Ovary (tissue), 7 donors: ENCODE measurements at regions not wholly inside any gene's neighbourhood (a gene's known extent, or its start where the extent isn't known, plus 50 kb on each side); places are given as distances from the start of the nearest gene placed in this dataset.

ENCODE experiments used
- DNase-seq, 5 donors: peaks; one replicate each; pipeline ENCODE4 v3.0.0-alpha.2; 2019 to 2020
- H3K27ac ChIP-seq, 2 donors: fragments of 200-600 bp; one replicate each; pipeline versions ENCODE4 v1.5.1 to v1.8.0; 2019 to 2022
- H3K27me3 ChIP-seq: fragments of 200-600 bp; one replicate; pipeline ENCODE4 v1.8.0; 2022
- H3K36me3 ChIP-seq: fragments of 200-600 bp; sonication (generic); one replicate; pipeline ENCODE4 v1.5.1; 2019
- H3K4me1 ChIP-seq: one replicate; pipeline ENCODE4 v1.8.1; 2013; ENCODE audit warnings: mild to moderate bottlenecking, moderate library complexity; ENCODE audit not compliant: insufficient read depth
- H3K4me3 ChIP-seq: fragments of 200-600 bp; sonication (generic); one replicate; pipeline ENCODE4 v1.5.1; 2017
- H3K9me3 ChIP-seq, 2 donors: fragments of 200-600 bp in 1 of 2; sonication (generic) in 1 of 2; one replicate each; pipeline versions ENCODE4 v1.5.1 to v1.8.1; 2013 to 2019; ENCODE audit warnings: mild to moderate bottlenecking in 1 of 2, moderate library complexity in 1 of 2
- CTCF ChIP-seq, 3 donors: fragments of 450-650 bp in 2 of 3; fragments of 200-600 bp in 1 of 3; IDR thresholded peaks; one replicate each; pipeline versions ENCODE4 v1.5.1 to v1.8.0; 2016 to 2022; ENCODE audit warnings: antibody characterized with exemption in 3 of 3, mild to moderate bottlenecking in 1 of 3
- EP300 ChIP-seq: sonication (generic); formaldehyde crosslinking; IDR thresholded peaks from one replicate; pipeline ENCODE4 v1.6.1; 2017; ENCODE audit warnings: antibody characterized with exemption
- POLR2A ChIP-seq: fragments of 450-650 bp; IDR thresholded peaks from one replicate; pipeline ENCODE4 v1.6.1; 2017; ENCODE audit warnings: antibody characterized with exemption, mild to moderate bottlenecking, moderate library complexity
- WGBS, 3 donors: extraction: QIAGEN DNeasy Blood & Tissue Kit in 1 of 3; methylation state at CpG; one replicate each; pipeline versions ENCODE4 v1.1.5 to v1.1.7; 2013 to 2017; 5-methylcytosine and 5-hydroxymethylcytosine counted together
- intact Hi-C, 4 donors: fragments of 100-400 bp; cut with DNase I; formaldehyde crosslinking; loops; one replicate each; pipeline versions ENCODE4 v1.11.0 to v1.15.1; 2022 to 2023
- donor health status: DM: no; HTN: no; CAD: no; lungs with moderate emphysema.
- donor health status: DM: no; HTN: no; CAD: no.
- donor health status: Bipolar disorder and iron deficiency.
- donor health status: DM: no; HTN: no; CAD: no.
- donor health status: DM: yes; HTN: yes; CAD: no.

- Histone ChIP-seq H3K9me3 (no peaks in the 10 kb centered on the region), H3K27ac (no peak overlapping the region), H3K4me3 (no peak overlapping the region), H3K36me3 (no peaks in the 10 kb centered on the region), H3K4me1 (no peaks in the 10 kb centered on the region), H3K27me3 (no peaks in the 10 kb centered on the region)
- WGBS, 3 donors: 90 to 100% (median 94%) methylated on average over 1 of the region's 1 CpG
- DNase-seq: no peak
- TF ChIP-seq EP300 (no peak), POLR2A (no peak), CTCF (IDR thresholded peaks at IDR 0.05) (no peak)
- intact Hi-C loops: no loop called here
Measured at GRCh38 chr3:95911767-95912166, 902.6 kb upstream of the EPHA6 start.

- Histone ChIP-seq H3K4me3 (no peak overlapping the region), H3K27ac (no peak overlapping the region), H3K36me3 (no peaks in the 10 kb centered on the region), H3K4me1 (no peaks in the 10 kb centered on the region), H3K27me3 (no peaks in the 10 kb centered on the region), H3K9me3 (no peaks in the 10 kb centered on the region)
- no peak for TF ChIP-seq POLR2A
- TF ChIP-seq EP300: no peak
- no peak for TF ChIP-seq CTCF (IDR thresholded peaks at IDR 0.05)
- intact Hi-C loops: no loop called here
- 57 to 77% (median 61%) methylated on average over 3 of the region's 3 CpGs for WGBS, 3 donors
- no peak for DNase-seq
Measured at GRCh38 chr3:95923496-95924210, 890.7 kb upstream of the EPHA6 start.

GRCh38 chr3:95926904-95927501 is 887.4 kb upstream of the EPHA6 start:
- no peak for DNase-seq
- H3K27me3 ChIP-seq: no peaks in the 10 kb centered on the region
- no peak overlapping the region for H3K4me3 ChIP-seq
- intact Hi-C loops: no loop called here
- WGBS, 3 donors: 73 to 79% (median 76%) methylated on average over 9 of the region's 9 CpGs
- H3K4me1 ChIP-seq: no peaks in the 10 kb centered on the region
- no peaks in the 10 kb centered on the region for H3K9me3 ChIP-seq
- TF ChIP-seq EP300 (no peak), CTCF (IDR thresholded peaks at IDR 0.05) (no peak), POLR2A (no peak)
- no peaks in the 10 kb centered on the region for H3K36me3 ChIP-seq
- no peak overlapping the region for H3K27ac ChIP-seq

- Histone ChIP-seq H3K27ac (no peak overlapping the region), H3K4me1 (no peaks in the 10 kb centered on the region), H3K4me3 (no peak overlapping the region), H3K36me3 (no peaks in the 10 kb centered on the region), H3K9me3 (no peaks in the 10 kb centered on the region), H3K27me3 (no peaks in the 10 kb centered on the region)
- intact Hi-C loops: no loop called here
- no peak for DNase-seq
- WGBS, 3 donors: 73 to 90% (median 79%) methylated on average over 1 of the region's 1 CpG
- no peak for TF ChIP-seq CTCF (IDR thresholded peaks at IDR 0.05)
- no peak for TF ChIP-seq EP300
- TF ChIP-seq POLR2A: no peak
Measured at GRCh38 chr3:95934181-95934580, 880.2 kb upstream of the EPHA6 start.
